ENCODE measurements at regions not wholly inside any gene's neighbourhood (a gene's known extent, or its start where the extent isn't known, plus 50 kb on each side); places are given as distances from the start of the nearest gene placed in this dataset.

DNA sequence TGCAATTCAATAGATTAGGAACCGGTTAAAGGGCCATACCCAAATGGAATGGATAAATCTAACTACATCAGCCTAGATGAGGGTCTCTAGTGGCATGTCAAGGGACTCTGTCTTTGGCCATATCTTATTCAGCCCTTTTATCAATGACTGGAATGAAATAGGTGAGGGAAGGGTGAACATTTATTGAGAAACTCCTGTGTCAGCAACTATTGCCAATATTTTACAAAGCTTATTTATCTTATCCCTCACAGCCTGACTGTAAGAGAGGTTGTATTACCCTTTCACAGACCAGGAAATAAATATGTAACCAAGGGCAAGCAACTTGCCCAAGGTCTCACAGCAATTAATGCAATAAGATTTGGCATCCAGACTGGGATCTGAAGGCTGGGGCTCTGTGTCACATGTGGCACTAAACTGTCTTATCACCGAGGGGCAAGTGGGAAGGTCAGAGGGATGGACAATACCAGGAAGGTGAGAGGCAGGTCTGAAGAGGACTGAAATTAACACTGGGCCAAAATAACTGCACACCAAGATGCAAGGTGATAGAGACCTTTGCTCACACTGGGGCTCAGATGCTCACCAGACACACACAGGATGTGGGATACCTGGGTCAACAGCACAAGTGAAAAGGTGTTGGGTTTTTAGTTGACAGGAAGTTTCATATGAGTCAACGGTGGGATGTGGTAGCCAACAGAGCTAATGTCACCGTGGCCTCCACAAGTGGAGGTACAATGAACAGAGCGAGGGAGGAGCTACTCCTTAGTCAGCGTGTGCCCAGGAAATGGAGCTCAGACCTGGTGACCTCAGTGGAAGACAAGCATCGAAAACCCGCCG, 261.3 kb downstream of the RPLP1 start:
- DNase-seq: no peak

DNA sequence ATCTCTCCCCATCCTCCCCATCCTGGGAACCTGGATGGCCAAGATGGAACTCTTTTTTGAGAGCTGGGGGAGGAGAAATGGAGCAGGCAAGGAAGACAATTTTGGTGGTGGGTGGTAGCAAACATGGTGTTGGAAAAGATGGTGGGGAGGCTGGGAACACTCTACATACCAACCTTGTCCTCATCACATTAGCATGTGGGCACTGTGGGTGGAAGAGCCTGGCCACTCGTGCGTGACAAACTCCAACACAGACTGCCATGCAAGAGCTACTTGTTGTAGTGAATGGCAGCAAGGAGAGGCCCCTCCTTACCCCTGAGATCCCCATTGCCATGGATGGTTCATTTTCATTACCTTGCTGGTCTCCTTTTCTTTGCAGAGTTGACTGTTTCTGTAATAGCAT, 262.6 kb downstream of the RPLP1 start:
- no peak for DNase-seq

DNA sequence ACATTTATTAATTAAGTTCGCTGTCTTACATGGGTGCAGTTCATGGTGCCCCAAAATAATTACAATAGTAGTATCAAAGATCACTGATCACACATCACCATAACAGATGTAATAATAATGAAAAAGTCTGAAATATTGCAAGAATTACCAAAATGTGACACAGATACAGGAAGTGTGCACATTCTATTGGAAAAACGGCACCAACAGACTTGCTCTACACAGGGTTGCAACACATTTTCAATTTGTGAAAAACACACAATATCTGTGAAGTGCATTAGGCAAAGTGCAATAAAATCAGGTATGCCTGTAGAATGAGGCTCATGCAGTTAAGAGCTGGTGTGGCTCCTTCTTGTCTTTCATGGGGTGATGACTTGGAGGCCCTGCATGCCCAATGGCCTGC, 265.8 kb downstream of the RPLP1 start:
- no peak for DNase-seq

DNA sequence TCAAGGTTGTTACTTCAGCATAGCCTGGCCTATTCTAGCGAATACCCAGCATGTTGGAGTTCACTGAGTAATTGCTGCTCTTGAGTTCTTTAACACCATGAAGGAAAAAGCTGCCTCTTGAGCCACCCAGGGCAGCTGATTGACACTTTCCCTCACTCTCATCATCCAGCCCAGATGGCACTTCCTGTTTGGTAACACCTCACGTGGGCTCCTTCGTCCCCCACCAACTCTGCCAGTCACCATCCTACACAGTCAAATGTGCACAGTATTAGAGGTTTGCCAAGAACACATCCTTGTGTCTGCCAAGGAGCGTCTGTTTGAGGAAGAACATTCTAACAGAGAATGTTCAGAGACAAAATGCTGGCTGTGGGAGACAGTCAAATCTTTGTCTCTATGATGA, 266.3 kb downstream of the RPLP1 start:
- DNase-seq: no peak

DNA sequence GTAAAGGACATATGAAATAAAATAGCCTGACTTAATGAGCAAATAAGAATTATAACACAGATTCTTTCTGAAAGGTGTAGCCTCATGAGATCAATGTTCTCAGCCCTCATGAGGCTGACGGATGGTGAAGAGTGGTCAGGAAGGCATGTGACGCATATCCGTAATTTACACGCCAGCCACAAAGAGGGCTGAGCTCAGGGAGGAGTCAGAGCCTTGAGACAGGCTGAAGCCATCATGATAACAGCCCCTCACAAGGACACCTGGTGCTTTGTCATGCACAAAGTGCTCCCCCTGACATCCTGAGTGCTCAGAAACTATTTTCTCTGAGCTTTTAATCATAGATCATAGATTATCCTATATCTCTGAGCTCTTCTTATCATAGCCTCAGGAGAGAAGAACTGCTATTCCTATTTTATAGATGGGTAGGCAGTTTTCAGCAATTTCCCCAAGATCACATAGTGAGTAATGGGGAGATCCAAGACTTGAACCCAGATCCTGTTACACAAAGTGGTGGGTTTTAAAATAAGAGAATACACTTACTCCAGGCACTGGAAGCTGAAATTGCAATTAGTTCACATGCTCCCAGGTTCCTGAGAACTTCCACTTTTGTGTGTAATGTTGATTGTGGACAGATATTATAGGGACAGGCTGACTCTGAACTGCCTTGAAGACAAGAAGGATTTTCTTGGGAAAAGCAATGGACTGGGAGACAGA, 267.1 kb downstream of the RPLP1 start:
- no peak for DNase-seq

DNA sequence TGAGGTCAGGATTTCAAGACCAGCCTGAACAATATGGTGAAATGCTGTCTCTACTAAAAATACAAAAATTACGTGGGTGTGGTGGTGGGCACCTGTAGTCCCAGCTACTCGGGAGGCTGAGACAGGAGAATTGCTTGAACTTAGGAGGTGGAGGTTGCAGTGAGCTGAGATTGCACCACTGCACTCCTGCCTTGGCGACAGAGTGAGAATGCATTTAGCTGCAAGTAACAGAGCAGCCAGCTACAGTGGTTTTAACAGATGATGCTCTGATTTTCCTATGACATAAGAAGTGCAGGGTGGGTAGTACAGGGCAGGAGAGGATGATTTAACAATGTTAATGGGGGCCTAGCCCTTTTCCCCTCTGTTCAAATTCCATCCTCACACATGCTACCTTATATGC, 267.9 kb downstream of the RPLP1 start:
- no peak for DNase-seq

DNA sequence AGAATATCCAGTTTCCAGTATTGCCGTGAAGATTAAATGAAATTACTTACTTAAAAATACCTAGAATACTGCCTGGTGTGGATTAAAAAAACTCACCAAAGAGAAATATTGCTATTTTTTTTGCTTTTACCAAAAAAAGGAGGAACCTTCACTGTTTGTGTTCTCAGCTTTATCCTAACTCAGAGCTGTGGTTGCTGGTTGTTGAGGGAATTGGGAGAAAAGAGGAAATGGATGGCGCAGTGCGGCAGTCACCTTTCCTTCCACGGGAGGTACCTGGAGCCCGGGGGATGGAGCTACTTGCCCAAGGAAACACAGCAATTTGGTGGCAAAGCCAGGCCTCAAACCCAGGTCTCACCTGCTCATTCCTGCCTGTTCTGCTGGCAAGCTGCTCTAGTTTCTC, 270.3 kb downstream of the RPLP1 start:
- no peak for DNase-seq

DNA sequence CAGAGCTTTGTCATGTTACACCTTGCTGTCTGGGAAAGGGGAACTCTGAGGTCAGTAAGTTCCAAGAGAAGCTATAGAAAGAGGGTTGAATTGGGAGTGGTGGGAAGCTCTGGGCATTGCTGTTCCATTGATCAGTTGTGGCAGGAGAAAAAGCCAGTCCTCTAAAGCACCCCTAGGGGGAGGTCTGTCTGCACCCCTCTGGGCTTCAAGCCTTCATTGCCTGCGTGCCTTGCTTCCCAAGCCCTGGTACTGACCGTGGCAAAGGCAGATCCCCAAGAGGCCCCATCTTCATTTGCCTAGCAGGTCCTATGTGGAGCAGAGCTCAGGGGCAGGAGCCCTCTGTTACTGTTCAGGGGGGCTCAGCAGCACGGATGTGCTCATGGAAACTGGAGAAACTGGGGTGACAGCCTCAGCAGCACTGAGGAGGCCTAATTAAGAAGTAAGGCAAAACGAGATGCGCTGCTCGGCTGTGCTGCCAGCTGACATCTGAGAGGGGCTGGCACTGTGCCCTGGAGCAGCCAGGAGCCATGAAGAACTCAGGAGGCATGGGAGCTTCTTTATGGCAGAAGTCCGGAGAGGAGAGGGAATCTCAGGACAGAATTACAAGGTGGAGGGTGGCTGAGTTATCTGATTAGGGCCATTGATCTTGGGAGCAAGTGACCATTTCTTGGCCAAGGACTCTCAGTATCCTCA, 270.9 kb downstream of the RPLP1 start:
- DNase-seq: no peak

DNA sequence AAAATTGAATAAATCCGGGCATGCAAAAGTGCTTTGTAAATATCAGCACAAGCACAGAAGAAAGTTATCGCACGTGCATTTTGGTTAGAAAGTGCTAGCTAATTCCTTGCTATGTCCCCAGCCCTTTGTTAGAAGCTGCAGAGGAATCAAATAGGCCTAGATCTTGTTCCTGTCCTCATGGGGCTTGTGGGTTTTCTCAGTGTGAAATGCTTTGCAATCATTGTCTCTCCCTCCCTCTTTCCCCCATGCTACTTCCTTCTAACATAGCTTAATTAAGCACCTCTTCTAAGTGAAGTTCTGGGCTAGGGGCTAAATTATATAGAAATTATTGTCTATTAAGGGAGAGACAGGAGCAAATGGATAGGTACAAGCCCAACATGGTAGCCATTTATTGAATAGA, 271.7 kb downstream of the RPLP1 start:
- no peak for DNase-seq

DNA sequence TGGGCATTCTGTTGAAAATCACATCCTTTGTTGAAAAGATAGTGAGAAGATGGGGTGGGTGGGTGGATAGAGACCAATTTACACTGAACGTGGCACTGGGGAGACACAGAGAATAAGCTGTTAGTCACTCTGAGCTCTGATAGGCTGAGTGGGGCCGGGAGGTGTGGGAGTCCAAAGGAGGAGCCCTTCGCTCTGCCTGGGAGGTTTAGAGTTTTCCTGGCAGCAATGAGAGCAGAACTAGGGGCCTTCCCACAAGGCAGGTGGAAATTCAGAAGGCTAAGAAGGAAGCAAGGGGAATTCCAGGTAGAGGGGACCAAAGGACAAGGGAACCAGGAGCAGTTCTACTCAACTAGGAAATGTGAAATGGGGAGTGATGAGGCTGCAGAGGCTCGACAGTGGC, 272.7 kb downstream of the RPLP1 start:
- DNase-seq: no peak

DNA sequence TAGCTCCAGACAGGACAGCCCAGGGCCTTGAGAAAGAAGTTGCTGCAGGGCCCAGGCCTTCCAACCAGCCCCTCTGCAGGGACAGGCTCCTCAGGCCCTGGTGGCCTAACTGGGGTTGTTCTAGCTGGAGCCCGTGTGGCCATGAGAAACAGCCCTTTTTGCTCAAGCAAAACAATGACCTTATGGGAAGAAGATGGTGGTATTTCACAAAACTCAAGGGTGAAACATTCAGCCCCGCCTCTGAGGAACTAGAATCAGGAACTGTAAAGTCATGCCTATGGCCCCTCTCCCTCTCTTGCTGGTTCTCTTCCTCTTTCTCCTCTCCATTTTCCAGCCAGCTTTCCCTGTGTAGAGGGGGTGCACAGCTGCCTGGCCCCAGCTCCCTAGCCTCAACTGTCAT, 273.3 kb downstream of the RPLP1 start:
- DNase-seq: no peak

DNA sequence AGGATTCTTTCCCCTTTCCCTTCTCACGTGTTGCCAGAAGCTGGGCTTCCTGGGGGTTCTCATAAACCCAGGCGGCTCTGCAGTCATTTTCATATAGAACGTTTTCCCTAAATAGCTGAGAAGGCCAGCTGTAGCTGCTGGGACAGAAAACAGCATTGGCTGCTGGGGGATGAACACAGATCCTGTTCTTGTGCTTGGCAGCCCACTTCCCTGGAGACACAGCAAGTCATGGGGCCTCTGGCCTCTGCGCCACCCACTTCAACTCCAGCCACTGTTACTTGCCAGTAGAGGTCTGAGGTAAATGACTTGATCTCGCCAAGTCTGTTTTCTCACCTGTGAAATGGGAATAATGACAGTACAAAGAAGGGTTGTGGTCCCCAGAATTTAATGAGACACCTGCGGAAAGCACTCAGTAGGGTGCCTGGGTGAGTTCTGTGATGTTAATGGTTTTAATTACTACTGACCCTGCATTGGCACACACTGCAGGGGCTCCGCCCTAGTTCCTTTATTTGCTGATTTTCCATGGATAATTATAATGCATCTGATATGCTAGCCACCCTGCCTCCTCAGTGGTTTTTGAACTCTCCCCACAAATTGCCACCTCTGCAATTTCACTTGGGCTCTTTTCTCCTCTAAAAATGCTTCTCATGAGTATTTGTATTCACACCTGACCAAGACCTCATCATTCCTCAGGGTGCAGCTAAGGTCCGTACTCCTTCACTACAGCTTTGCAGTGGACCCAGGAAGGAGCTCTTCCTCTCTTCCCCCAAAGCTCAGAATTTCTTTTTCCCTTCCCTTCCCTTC, 274.7 kb downstream of the RPLP1 start:
- no peak for DNase-seq

DNA sequence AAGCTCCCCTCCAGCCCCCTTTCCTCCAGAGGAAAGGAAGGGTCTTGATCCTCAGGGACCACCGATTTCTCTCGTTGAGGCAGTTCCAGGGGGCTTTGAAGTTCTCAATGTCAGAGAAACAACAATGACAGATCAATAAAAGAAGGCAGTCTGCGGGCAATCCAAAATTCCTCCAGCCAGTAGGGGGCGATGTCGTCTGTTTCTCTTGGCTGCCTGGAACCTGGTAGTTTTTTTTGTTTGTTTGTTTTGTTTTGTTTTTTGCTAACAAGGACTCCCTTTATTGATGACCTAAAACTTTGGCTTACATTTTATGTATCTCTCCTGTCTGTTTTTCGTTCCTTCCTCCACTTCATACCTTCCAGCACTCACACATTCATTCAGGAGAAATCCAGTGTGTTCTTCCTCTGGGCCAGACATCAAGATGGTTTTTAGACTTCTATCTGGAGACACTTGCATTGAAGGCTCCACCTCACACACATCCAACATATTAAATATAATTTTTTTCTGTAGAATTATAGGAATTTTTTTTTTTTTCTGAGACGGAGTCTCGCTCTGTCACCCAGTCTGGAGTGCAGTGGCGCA, 276.6 kb downstream of the RPLP1 start:
- no peak for DNase-seq

DNA sequence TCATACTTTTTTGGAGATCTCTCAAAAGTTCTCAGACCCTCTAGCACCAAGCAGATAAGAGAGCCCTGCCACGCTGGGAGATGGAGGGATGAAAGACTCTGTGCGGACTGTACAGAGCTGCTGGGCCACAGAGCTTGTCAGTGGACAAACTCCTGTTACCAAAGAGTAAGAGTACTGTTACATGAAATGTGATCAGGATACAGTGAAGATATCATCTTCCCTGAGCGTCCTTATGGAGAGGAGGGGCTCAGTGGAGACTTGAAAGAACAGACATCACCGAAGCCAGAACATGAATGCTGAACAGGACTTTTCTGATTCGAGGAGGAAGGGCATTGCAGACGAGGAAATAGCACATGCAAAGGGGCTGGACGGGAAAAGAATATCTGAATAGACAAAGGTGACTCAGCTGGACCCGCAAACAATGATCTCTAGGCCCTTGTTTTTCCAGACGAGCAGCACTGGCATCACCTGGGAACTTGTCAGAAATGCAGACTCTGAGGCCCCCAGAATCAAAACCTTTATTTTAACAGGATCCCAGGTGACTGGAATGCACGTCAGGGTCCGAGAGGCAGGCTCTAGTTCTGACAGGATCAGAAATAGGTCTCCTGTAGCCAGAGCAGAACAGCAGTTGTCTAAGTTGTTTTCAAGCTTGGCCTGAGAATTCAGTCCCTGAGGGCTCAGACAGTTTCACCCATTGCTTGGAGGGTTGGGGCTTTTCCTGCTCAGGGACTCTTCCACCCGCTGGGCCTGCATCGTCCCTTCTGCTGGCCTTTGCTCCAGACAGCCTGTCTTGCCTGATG, 277.9 kb downstream of the RPLP1 start:
- DNase-seq: no peak

DNA sequence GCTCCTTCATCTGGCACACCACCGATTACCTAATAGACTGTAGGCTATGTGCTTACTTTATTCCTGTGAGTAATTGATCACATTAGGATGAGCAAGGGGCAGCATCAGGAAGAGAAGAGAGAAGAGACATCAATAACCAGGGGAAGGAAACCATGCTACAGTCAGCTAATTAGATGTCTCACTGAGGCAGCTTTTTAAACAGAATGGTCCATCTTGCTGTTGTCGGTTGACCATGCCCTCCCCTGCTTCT, 278.4 kb downstream of the RPLP1 start:
- DNase-seq: no peak

DNA sequence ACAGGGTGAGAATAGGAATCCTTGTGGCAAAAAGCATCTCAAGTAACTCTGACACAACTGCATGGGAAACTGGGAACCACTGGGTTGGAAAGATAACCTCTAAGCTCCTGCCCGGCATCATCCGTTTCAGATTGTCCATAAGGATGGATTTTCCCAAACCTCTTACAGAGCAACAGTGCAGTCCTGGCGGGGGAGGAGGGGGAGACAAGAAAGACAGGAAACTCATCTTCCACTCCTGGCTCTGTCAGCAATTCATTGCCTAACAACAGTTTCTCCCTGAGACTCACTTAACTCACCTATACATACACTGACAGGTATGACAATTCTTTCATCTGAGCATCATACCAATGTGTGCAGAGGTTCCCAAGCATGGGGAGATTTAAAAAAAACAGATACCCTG, 279.0 kb downstream of the RPLP1 start:
- DNase-seq: no peak

DNA sequence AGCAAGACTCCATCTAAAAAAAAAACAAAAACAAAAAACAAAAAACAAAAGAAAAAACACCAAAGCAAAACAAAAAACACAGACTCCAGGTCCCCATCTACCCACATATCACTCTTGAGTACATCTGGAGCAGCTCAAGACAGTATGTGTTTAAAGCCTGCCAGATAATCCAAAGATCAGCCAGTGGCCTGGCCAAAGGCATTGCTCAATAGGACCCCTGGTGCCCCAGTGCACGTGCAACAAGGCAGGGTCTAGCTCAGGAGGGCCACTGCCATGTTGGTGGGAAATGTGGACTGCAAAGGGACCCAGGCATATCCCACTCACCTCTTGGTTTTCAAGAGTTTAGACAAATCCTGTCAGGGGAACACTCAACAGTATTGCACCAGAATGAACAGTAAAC, 279.5 kb downstream of the RPLP1 start:
- no peak for DNase-seq

DNA sequence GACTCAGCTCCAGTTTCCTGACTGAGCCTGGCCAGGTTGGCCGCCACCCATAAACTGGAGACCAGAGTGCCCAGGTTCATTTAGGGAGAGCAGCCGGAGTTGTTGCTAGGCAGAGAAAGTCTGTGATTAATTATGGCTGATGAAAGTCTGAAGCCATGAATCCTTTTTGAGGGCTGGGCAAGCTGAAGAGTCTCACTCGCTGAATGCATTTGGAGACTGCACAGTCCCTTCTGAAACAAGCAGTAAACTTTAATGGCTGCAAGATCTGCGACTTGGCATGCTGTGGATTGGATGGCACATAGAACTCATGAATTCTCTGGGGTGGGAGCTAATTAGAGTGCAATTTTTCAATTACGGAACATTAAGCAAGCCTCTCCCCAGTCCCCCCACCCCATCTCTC, 282.1 kb downstream of the RPLP1 start:
- no peak for DNase-seq

DNA sequence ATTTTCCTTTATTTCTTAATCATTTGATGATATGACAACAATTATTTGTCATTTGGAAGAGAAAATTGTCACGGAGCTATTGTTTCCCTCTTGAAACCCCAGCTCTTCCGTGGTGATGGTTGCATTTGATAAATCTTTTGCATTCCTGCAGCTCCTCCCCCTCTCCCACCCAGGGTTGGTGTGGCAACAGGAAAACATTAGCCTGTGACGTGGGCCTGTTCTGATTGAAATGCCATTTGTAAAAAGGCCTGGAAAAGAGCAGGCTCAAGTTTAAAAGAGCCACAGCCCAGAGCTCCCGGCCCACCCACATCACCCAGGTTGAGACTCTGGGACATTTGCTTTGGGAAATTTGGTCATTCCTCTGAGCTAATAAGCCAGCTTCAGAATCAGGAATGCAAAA, 282.5 kb downstream of the RPLP1 start:
- peak; percentile 77 for DNase-seq

DNA sequence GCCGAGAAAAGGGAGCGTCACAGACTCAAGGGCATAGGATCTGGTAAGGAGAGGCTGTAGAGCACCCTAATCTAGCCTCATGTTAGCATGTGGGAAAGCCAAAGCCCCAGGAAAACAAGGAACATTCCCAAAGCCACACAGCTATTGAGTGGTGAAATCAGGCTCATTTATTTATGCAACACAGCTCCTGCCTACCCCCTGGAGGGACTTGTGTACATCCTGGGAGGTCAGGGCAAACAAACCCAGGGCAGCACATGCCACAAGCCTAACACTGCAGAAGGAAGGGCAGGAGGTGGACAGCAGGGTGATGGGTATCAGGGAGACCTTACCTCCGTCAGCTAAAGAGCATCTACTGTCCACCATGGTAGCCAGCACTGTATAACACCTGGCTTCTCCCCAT, 283.5 kb downstream of the RPLP1 start:
- no peak for DNase-seq

DNA sequence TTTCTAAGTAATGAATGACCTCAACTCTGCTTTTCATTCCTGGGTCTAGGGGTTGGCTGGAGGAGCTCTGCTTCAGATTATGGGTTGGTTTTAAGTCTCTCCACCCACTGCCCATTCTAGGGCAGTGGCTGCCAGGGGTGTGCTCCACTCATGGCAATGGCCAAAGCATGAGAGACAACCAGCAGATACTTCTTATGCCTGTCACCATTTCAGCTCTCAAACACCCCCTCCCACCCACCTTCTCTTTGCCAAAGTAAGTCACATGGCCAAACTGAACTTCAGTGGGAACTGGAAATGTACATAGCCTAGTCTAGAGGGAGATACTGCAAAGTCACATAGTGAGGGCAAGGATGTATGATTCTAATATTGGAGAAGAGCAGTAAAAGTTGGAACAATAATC, 285.3 kb downstream of the RPLP1 start:
- no peak for DNase-seq

DNA sequence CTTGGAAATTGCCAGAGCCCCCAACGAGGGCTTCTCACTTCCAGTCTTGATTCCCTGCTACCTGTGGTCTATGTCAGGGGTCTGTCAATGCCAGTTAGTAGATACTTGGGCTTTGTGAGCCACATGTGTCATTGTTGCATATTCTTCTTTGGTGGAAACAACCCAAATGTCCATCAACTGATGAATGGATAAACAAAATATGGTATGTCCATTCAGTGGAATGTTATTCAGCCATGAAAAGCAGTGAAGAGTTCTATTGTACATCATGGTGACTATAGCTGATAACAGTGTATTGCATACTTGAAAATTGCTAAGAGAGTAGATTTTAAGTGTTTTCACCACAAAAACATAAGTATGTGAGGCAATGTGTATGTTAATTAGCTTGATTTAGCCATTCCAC, 288.1 kb downstream of the RPLP1 start:
- DNase-seq: no peak
